ENCODE measurements at regions not wholly inside any gene's neighbourhood (a gene's known extent, or its start where the extent isn't known, plus 50 kb on each side); places are given as distances from the start of the nearest gene placed in this dataset.
"Not testable (repeated sequence)": the region's sequence is repeated elsewhere in the genome, so short reads cannot be mapped to it uniquely, and the experiment has no call there.

DNA sequence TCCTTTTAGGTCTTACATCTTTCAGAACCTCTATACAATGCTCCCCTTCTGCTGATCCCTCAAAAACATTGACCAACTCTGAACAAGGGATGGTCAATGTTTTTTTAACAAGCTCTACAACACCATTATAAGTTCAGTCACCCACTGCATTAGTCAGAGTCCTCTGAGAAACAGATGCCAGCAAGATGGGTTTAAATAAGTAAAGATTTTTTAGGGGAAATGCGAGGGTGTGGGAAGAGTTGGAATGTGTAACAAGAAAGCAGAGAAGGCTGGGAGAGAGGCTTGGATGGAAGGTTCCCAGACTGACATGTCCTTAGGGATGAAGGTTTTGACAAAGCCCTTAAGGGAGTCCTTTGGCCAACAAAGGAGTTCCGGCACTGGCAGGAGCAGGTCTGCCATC lies 478.3 kb downstream of the FRK start (continued):
- TF ChIP-seq, protein P1, sequence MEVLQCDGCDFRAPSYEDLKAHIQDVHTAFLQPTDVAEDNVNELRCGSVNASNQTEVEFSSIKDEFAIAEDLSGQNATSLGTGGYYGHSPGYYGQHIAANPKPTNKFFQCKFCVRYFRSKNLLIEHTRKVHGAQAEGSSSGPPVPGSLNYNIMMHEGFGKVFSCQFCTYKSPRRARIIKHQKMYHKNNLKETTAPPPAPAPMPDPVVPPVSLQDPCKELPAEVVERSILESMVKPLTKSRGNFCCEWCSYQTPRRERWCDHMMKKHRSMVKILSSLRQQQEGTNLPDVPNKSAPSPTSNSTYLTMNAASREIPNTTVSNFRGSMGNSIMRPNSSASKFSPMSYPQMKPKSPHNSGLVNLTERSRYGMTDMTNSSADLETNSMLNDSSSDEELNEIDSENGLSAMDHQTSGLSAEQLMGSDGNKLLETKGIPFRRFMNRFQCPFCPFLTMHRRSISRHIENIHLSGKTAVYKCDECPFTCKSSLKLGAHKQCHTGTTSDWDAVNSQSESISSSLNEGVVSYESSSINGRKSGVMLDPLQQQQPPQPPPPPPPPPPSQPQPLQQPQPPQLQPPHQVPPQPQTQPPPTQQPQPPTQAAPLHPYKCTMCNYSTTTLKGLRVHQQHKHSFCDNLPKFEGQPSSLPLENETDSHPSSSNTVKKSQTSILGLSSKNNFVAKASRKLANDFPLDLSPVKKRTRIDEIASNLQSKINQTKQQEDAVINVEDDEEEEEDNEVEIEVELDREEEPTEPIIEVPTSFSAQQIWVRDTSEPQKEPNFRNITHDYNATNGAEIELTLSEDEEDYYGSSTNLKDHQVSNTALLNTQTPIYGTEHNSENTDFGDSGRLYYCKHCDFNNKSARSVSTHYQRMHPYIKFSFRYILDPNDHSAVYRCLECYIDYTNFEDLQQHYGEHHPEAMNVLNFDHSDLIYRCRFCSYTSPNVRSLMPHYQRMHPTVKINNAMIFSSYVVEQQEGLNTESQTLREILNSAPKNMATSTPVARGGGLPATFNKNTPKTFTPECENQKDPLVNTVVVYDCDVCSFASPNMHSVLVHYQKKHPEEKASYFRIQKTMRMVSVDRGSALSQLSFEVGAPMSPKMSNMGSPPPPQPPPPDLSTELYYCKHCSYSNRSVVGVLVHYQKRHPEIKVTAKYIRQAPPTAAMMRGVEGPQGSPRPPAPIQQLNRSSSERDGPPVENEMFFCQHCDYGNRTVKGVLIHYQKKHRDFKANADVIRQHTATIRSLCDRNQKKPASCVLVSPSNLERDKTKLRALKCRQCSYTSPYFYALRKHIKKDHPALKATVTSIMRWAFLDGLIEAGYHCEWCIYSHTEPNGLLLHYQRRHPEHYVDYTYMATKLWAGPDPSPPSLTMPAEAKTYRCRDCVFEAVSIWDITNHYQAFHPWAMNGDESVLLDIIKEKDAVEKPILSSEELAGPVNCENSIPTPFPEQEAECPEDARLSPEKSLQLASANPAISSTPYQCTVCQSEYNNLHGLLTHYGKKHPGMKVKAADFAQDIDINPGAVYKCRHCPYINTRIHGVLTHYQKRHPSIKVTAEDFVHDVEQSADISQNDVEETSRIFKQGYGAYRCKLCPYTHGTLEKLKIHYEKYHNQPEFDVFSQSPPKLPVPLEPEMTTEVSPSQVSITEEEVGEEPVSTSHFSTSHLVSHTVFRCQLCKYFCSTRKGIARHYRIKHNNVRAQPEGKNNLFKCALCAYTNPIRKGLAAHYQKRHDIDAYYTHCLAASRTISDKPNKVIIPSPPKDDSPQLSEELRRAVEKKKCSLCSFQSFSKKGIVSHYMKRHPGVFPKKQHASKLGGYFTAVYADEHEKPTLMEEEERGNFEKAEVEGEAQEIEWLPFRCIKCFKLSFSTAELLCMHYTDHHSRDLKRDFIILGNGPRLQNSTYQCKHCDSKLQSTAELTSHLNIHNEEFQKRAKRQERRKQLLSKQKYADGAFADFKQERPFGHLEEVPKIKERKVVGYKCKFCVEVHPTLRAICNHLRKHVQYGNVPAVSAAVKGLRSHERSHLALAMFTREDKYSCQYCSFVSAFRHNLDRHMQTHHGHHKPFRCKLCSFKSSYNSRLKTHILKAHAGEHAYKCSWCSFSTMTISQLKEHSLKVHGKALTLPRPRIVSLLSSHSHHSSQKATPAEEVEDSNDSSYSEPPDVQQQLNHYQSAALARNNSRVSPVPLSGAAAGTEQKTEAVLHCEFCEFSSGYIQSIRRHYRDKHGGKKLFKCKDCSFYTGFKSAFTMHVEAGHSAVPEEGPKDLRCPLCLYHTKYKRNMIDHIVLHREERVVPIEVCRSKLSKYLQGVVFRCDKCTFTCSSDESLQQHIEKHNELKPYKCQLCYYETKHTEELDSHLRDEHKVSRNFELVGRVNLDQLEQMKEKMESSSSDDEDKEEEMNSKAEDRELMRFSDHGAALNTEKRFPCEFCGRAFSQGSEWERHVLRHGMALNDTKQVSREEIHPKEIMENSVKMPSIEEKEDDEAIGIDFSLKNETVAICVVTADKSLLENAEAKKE (CRISPR knock-in tag; IDR thresholded peaks at IDR 0.05), result no peak
- TF ChIP-seq JUNB (IDR thresholded peaks at IDR 0.05; ENCODE audit: unreplicated experiment) (no peak), EZH2 (IDR thresholded peaks at IDR 0.05; ENCODE audit: low read depth, unreplicated experiment) (no peak), EZH2phosphoT487 (IDR thresholded peaks at IDR 0.05; ENCODE audit: unreplicated experiment) (no peak), POLR2AphosphoS5 (IDR thresholded peaks at IDR 0.05; ENCODE audit: low read depth) (no peak), STAT1 (IDR thresholded peaks at IDR 0.05; ENCODE audit: unreplicated experiment) (no peak)

DNA sequence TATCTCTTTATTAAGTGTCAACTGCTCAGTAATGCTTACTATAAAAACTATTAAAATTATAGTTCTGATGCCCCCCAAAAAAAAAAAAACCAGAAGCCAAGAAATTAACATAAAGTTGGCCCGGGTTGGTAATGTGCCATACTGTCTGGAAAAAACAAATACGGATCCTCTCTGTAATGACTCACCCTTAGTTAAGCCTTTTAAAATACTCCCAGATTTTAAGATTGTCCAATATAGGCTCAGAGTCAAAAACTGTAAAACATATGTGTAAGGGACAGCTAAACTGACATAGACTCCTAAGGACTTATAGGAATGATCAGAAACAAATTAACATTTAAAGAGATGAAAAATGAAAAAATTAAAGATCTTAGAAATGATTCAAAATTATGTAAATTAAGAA lies 481.1 kb downstream of the FRK start:
- not testable (repeated sequence) for H4K20me1 ChIP-seq (replicated peaks; ENCODE audit: insufficient read depth); H3K4me2 ChIP-seq; H3K36me3 Mint-ChIP-seq (ENCODE audit: low read depth); H3F3A ChIP-seq (replicated peaks; ENCODE audit: low read depth); H3K27ac Mint-ChIP-seq; H3K27me3 ChIP-seq (ENCODE audit: insufficient read depth); H3K27me3 Mint-ChIP-seq (ENCODE audit: insufficient read depth, low read depth, poor library complexity); H3K27ac ChIP-seq (ENCODE audit: low read depth); H3K9me2 ChIP-seq (ENCODE audit: insufficient read depth); H3K9me3 Mint-ChIP-seq; H3K4me1 Mint-ChIP-seq; H3K36me3 ChIP-seq (ENCODE audit: insufficient read depth); H3K4me1 ChIP-seq (ENCODE audit: insufficient read depth); H3K4me3 Mint-ChIP-seq; H3K79me2 ChIP-seq (replicated peaks; ENCODE audit: insufficient read depth); H2AFZ ChIP-seq; DNase-seq (ENCODE audit: low spot score); H3K4me3 ChIP-seq; ATAC-seq

DNA sequence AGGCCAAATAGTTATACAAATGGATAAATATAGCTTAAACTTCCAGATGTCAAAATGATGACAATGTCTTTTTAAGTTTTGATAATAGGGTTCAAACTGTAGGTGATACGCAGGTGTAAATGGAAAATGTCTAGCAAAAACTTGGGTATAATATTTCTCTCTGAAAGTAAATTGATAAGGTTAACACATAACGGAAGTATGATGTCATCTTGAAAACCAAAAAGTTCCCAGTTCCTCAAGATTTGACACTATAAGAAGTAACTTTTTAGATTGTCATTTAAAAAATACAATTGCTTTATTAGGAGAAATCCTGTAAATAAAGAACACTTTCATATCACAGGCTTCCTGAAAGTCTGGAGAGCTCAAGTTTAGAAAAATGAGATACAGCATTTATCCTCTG lies 483.4 kb downstream of the FRK start:
- Histone ChIP-seq H3K27ac (ENCODE audit: low read depth) (no peak overlapping the region), H3K4me2 (no peak overlapping the region), H2AFZ (no peak overlapping the region), H3F3A (replicated peaks; ENCODE audit: low read depth) (no peaks in the 10 kb centered on the region), H4K20me1 (replicated peaks; ENCODE audit: insufficient read depth) (no peaks in the 10 kb centered on the region), H3K4me3 (no peak overlapping the region), H3K36me3 (ENCODE audit: insufficient read depth) (no peaks in the 10 kb centered on the region), H3K27me3 (ENCODE audit: insufficient read depth) (no peaks in the 10 kb centered on the region), H3K9me2 (ENCODE audit: insufficient read depth) (no peaks in the 10 kb centered on the region), H3K4me1 (ENCODE audit: insufficient read depth) (no peaks in the 10 kb centered on the region), H3K79me2 (replicated peaks; ENCODE audit: insufficient read depth) (no peaks in the 10 kb centered on the region)
- ATAC-seq (no peak), DNase-seq (ENCODE audit: low spot score) (no peak)
- no peak overlapping the region for H3K4me3 Mint-ChIP-seq
- no peaks in the 10 kb centered on the region for H3K36me3 Mint-ChIP-seq (ENCODE audit: low read depth)
- H3K4me1 Mint-ChIP-seq, result no peaks in the 10 kb centered on the region
- H3K27ac Mint-ChIP-seq, result no peak overlapping the region
- H3K9me3 Mint-ChIP-seq, result no peaks in the 10 kb centered on the region
- H3K27me3 Mint-ChIP-seq (ENCODE audit: insufficient read depth, low read depth, poor library complexity), result no peaks in the 10 kb centered on the region
- TF ChIP-seq CREB1 (CRISPR knock-in tag; IDR thresholded peaks at IDR 0.05; ENCODE audit: low read depth) (no peak), EZH2phosphoT487 (IDR thresholded peaks at IDR 0.05; ENCODE audit: unreplicated experiment) (no peak), JUNB (IDR thresholded peaks at IDR 0.05; ENCODE audit: unreplicated experiment) (no peak), POLR2AphosphoS5 (IDR thresholded peaks at IDR 0.05; ENCODE audit: low read depth) (no peak)

Measured in GM23338 (cell line).